NCI-H460 (cell line): ENCODE measurements at regions not wholly inside any gene's neighbourhood (a gene's known extent, or its start where the extent isn't known, plus 50 kb on each side); places are given as distances from the start of the nearest gene placed in this dataset.

ENCODE experiments used
- DNase-seq: peaks from one replicate; pipeline ENCODE4 v3.0.0-alpha.2; 2016; ENCODE audit warnings: low read depth; ENCODE audit errors: extremely low read depth
- small RNA-seq, 2 experiments: library from RNA; depleted of rRNA; stranded (forward); fragments of <200 nt; gene quantifications; one replicate each; pipeline ENCODE3, GENCODE V24; 2014

DNA sequence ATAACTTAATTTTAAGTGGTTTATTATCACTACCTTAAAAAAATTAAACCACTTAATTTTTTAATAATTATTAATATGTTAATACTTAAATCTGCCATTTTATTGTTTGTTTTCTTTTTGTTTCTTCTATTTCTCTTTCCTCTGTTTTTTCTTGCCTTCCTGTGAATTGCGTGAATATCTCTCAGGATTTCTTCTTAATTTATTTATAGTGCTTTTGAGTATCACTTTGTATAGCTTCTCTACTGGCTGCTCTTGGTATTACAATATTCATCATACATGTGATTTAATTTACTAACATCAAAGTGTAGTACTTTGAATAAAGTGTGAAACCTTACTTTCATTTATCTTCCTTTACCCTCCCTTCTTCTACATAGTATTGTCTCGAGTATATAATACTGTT lies 349.5 kb upstream of the CPXCR1 start:
- DNase-seq = no peak

DNA sequence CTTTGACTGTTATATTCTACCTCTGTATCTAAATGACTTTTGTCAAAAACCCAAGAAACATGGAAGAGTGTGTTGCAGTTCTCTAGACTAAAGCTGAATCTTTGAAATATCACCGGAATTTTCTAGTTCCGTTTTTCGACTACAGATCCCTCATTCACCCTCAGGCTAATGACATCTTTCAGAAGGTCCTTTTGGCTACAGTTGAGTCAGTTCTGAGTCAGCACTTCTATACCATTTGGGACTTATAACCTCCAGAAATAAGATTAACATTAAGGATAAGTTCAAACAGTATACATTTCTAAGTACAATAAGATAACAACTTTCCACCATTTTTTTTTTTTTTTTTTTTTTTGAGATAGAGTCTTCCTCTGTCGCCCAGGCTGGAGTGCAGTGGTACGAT lies 331.0 kb upstream of the CPXCR1 start:
- DNase-seq = no peak

DNA sequence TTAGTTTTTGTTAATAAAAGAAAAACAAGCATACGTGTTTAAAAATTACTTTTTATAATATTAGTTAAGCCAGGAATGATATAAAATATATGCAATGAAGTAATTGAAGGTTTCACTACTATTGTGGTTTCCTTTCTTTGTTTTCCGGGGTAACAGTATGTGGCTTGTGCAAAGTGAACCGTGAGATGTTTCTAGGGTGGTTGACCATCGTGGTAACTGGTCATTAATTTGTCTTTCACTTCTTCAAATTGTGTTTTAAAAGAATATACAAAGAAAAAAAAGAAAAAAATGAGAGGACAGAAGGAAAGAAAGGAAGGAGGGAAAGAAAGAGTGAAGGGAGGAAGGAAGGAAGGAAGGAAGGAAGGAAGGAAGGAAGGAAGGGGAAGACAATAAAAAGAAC lies 330.1 kb upstream of the CPXCR1 start:
- no peak for DNase-seq

DNA sequence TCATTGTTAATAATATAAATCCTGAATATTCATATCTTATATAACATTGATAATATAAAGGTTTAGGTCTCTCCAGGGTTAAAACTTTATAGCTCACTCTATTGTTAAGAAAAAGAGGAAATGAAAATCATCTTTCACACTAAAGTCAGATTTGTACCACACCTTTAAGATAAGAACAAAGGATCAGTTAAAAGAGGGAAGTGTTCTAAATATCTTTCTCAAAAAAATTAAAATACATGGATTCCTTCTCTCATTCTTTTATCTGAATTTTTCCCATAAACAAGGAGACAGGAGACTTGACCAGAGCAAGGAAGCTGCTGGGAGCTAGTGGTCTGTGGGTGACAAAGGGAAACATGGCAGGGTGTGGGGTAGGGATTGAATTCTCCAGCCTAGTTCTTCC lies 323.0 kb upstream of the CPXCR1 start:
- no peak for DNase-seq

DNA sequence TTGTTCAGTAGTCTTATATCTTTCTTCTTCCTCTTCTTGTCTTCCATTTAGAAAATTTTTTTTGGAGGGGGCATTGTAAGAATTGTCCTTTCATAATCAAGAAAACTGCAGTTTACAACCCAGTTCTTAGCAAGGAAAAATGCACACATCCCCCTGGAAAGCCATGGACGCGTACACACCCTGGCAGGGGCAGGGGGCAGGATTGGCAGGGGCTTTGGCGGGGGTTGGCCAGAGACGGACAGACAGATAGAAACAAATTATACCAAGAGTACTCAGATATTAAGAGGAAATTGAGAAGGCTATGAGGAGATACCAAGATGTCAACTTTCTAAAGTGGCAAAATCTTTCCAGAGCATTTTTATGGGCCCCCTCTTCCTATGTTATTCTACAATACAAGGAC lies 322.5 kb upstream of the CPXCR1 start:
- no peak for DNase-seq

DNA sequence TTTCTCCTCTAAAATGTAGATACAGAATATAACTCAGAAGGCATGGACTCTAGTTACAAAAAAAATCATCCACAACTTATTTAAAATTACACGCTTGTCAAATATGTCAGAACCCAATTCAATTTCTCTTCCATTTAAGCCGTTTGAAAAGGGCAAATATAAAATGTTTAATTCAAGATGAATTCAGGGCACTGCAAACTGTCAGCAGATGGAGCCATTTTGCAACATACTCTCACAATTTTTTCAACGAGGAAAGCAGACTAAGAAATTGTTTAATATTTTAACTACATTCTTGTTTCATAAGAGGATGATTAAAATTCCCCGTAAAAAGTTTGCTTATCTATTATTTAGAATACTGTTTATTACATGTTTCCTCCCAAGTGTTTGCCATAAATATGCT lies 321.3 kb upstream of the CPXCR1 start:
- DNase-seq = peak; percentile 27

DNA sequence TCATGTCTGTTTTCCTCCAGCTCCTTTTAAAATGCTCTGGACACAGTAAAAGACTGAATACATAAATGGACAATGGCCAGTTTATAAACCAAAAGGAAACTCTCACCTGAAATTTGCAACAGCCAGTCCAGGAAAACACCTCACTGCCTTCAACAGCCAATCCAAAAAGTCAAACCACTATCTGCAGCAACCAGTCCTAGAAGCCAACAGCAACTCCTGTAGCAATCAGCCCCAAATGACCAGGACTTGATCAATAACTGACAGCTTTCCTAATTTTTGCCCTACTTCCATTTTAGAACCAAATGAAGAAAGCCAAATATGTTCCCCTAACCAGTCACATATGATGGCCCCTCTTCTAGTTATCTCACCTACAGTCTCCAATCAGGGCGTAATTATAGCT lies 309.5 kb upstream of the CPXCR1 start:
- no peak for DNase-seq

DNA sequence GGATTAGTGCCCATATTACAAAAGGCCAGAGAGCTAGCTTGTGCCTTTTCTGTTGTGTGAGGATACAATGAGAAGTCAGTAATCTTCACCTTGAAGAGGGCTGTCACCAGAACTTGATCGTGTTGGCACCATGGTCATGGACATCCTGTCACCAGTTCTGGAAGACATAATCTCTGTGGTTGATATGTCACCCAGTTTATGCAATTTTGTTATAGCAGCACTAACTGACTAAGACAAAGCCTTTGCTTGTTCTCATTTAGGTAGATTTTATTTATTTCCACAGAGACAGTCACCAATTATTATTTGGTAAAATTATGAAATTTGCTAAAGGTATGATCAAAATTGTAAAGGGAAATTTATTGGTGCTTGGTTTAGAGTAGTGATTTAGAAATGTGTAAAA lies 308.8 kb upstream of the CPXCR1 start:
- DNase-seq = no peak

DNA sequence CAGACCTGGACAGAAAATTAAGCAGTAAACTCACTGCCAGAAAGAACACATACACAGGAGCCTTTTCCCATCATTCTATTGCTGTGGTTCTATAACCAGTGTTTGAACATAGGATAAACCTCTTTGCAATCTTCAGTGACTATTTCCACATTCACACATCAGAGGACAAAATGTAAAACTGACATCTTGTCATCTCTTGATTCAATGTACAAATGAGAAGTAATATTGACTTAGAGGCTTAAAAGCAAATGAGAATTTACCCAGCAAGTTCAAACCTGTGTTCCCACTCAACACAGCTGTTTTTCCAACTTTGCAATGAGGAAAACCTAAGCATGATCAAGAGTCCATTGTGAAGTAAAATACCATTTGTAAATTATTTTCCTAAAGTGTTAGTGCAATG lies 307.1 kb upstream of the CPXCR1 start:
- no peak for DNase-seq

Small RNA genes in the stretch of these regions (small RNA-seq; reads per million reads assigned to genes)
- gene AL929325.1 = 0 reads per million in 2 experiments
- gene RF01225 = 0 reads per million in 2 experiments
